ENCODE measurements at regions not wholly inside any gene's neighbourhood (a gene's known extent, or its start where the extent isn't known, plus 50 kb on each side); places are given as distances from the start of the nearest gene placed in this dataset.

DNA sequence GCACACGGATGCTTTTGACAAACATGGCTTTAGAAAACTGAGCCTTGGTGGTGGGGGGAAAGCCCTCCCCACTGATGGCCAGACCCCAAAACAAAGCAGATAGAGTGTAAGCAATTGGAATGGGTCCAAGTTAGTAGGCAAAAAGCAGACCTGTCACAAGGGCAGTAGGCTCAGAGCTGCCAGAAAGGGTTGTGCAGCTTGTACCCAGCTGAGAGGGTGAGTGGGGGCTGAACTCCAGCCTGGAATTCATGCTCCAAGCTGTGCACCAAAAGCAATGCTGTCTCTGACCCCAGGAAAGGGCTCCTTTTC lies 101.1 kb upstream of the TEX13D start:
- Histone ChIP-seq H2AFZ (ENCODE audit: low read depth, low read length, poor library complexity, severe bottlenecking) (no peak overlapping the region), H4K20me1 (ENCODE audit: insufficient read depth) (no peaks in the 10 kb centered on the region), H3K9ac (ENCODE audit: low read length) (no peak overlapping the region), H3K4me2 (ENCODE audit: low read length) (no peak overlapping the region), H3K79me2 (ENCODE audit: insufficient read depth, low read length) (no peaks in the 10 kb centered on the region), H3K9me2 (ENCODE audit: insufficient read depth) (no peaks in the 10 kb centered on the region), H3K9me3 (ENCODE audit: control insufficient read depth in 1 of 2, insufficient read depth in 1 of 2, low read depth in 1 of 2, low read length in 2 of 2) (no peaks in the 10 kb centered on the region), H3K27ac (ENCODE audit: low read depth, low read length) (no peak overlapping the region), H3K4me3 (replicated peaks in 1 of 2; ENCODE audit: low read depth in 1 of 2, low read length in 2 of 2) (no peak overlapping the region), H3K36me3 (ENCODE audit: control insufficient read depth in 1 of 2, insufficient read depth in 2 of 2, low read length in 2 of 2) (no peaks in the 10 kb centered on the region), H3K27me3 (ENCODE audit: insufficient read depth, low read length) (no peaks in the 10 kb centered on the region), H3K4me1 (ENCODE audit: control insufficient read depth in 1 of 2, insufficient read depth in 2 of 2, low read length in 2 of 2) (no peaks in the 10 kb centered on the region)
- BruUV-seq (replicated peaks), result no TSS peak
- RAD21 ChIA-PET (ENCODE audit: low non-redundant PET in 1 of 2, low total read pairs in 2 of 2, uncharacterized antibody in 2 of 2, unreplicated experiment in 2 of 2), result no interaction called here
- DNase-seq (ENCODE audit: low read depth, low spot score) (no peak), ATAC-seq (no peak)
- CTCF ChIA-PET, result no interaction called here
- POLR2A ChIA-PET, result no interaction called here
- no peak for TF ChIP-seq JUND (IDR thresholded peaks at IDR 0.05)
- TF ChIP-seq YY1 (IDR thresholded peaks at IDR 0.05; ENCODE audit: extremely low read depth, insufficient replicate concordance, low read depth, low read length), result no peak
- TF ChIP-seq POLR2A (IDR thresholded peaks at IDR 0.05; ENCODE audit: borderline replicate concordance, extremely low read depth, insufficient read depth, insufficient read length), result no peak
- TF ChIP-seq TCF7L2 (IDR thresholded peaks at IDR 0.05; ENCODE audit: borderline replicate concordance, extremely low read depth, insufficient read depth, insufficient read length), result no peak
- TF ChIP-seq, protein P1, sequence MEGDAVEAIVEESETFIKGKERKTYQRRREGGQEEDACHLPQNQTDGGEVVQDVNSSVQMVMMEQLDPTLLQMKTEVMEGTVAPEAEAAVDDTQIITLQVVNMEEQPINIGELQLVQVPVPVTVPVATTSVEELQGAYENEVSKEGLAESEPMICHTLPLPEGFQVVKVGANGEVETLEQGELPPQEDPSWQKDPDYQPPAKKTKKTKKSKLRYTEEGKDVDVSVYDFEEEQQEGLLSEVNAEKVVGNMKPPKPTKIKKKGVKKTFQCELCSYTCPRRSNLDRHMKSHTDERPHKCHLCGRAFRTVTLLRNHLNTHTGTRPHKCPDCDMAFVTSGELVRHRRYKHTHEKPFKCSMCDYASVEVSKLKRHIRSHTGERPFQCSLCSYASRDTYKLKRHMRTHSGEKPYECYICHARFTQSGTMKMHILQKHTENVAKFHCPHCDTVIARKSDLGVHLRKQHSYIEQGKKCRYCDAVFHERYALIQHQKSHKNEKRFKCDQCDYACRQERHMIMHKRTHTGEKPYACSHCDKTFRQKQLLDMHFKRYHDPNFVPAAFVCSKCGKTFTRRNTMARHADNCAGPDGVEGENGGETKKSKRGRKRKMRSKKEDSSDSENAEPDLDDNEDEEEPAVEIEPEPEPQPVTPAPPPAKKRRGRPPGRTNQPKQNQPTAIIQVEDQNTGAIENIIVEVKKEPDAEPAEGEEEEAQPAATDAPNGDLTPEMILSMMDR (IDR thresholded peaks at IDR 0.05 in 2 of 3, conservative IDR thresholded peaks at IDR 0.05 in 1 of 3; ENCODE audit: borderline replicate concordance in 1 of 3, insufficient read depth in 1 of 3, low read depth in 2 of 3, low read length in 2 of 3), result no peak
- TF ChIP-seq, protein P2, sequence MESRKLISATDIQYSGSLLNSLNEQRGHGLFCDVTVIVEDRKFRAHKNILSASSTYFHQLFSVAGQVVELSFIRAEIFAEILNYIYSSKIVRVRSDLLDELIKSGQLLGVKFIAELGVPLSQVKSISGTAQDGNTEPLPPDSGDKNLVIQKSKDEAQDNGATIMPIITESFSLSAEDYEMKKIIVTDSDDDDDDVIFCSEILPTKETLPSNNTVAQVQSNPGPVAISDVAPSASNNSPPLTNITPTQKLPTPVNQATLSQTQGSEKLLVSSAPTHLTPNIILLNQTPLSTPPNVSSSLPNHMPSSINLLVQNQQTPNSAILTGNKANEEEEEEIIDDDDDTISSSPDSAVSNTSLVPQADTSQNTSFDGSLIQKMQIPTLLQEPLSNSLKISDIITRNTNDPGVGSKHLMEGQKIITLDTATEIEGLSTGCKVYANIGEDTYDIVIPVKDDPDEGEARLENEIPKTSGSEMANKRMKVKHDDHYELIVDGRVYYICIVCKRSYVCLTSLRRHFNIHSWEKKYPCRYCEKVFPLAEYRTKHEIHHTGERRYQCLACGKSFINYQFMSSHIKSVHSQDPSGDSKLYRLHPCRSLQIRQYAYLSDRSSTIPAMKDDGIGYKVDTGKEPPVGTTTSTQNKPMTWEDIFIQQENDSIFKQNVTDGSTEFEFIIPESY (IDR thresholded peaks at IDR 0.05; ENCODE audit: extremely low read depth, insufficient replicate concordance, low read length), result no peak
- TF ChIP-seq, protein P3, sequence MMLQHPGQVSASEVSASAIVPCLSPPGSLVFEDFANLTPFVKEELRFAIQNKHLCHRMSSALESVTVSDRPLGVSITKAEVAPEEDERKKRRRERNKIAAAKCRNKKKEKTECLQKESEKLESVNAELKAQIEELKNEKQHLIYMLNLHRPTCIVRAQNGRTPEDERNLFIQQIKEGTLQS (IDR thresholded peaks at IDR 0.05), result no peak
- intact Hi-C loops (cut with micrococcal nuclease), result no loop called here
